ENCODE measurements at regions not wholly inside any gene's neighbourhood (a gene's known extent, or its start where the extent isn't known, plus 50 kb on each side); places are given as distances from the start of the nearest gene placed in this dataset.
"Not testable (repeated sequence)": the region's sequence is repeated elsewhere in the genome, so short reads cannot be mapped to it uniquely, and the experiment has no call there.

DNA sequence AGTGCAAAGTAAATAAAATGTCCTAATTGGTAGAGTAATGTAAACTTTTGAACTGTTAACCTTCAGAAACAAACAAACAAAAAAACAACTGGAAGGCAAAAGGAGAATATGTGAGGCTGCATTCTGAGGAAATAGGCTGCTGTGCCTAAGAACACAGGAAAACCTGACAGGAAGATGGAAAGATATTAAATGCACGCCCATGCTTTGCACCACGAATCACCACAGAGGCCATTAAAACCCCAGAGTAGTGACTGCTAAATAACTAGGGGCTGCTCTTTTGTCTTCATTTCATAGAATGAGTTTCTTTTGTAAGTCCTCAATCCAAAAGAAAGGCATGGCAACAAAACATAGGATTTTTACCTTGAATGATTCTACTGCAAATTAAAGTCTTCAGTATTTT is 436.0 kb downstream of the RAB38 start:
- no peak overlapping the region for H3K27ac Mint-ChIP-seq
- ATAC-seq (replicated peaks): no peak
- no peaks in the 10 kb centered on the region for H3K4me1 Mint-ChIP-seq
- no peaks in the 10 kb centered on the region for H3K27me3 Mint-ChIP-seq
- H3K4me3 Mint-ChIP-seq: no peak overlapping the region
- no peaks in the 10 kb centered on the region for H3K36me3 Mint-ChIP-seq (ENCODE audit: low read depth)
- H3K9me3 Mint-ChIP-seq: no peaks in the 10 kb centered on the region

DNA sequence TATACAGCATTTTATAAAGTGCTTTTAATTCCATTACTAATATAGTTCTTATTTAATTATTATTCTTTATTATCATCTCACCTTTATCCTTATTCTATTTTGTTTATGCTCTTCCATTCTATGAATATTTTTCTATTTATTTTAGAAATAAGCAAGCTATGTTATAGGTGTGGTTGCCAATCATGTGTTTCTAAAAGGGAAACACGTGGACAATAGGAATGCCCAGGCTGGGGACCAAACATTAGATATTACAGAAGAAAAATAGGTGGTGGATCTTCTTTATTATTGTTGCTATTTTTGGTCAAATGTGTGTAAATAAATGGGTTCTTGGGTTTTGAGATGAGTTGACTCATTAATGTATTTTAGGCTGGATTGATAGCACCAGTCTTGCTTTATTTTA is 438.3 kb downstream of the RAB38 start:
- Mint-ChIP-seq H3K4me3 (no peak overlapping the region), H3K9me3 (no peaks in the 10 kb centered on the region), H3K36me3 (ENCODE audit: low read depth) (no peaks in the 10 kb centered on the region), H3K27me3 (no peaks in the 10 kb centered on the region), H3K27ac (no peak overlapping the region), H3K4me1 (no peaks in the 10 kb centered on the region)
- no peak for ATAC-seq (replicated peaks)

DNA sequence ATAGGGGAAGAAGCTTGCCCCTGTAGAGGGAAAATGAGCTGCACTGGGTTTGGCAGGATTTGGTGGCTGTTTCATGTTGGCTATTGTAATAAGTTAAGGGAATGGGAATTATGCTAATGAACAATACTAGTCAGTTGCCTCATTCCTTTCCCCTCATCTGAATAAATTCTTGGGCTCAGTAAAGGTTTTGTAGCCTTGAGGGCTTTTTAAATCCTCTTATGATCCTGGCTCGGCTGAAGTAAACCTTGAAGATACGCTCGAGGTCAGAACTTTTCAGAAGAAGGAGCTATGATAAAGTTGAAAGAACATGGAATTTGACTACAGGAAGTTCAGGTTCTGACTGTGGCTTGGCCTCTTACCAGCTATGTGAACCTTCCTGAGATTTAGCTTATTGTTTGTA is 448.7 kb downstream of the RAB38 start:
- H3K27ac Mint-ChIP-seq: no peak overlapping the region
- no peak for ATAC-seq (replicated peaks)
- no peaks in the 10 kb centered on the region for H3K4me1 Mint-ChIP-seq
- H3K36me3 Mint-ChIP-seq (ENCODE audit: low read depth): no peaks in the 10 kb centered on the region
- no peaks in the 10 kb centered on the region for H3K27me3 Mint-ChIP-seq
- H3K9me3 Mint-ChIP-seq: peaks cover 3% of the 10 kb centered on the region
- H3K4me3 Mint-ChIP-seq: no peak overlapping the region

DNA sequence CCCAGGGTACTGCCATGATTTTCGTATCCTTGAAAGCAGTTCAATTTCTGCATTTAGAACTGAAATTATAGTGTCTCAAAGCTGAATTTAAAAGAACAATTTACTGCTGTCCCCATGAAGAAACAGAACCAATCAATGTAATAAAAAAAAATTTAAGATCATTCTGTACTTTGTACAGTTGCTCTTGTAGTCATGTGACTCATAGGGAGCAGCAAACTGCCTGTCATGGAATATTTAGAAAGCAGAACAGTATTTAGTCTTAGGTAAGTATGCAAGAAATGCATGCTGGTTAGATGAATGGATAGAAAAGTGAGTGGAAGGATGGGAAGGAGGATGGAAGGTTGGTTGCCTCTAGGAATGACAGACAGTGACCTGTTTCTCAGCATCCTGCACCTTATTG is 450.9 kb downstream of the RAB38 start:
- no peak overlapping the region for H3K27ac Mint-ChIP-seq
- H3K4me1 Mint-ChIP-seq: no peaks in the 10 kb centered on the region
- H3K27me3 Mint-ChIP-seq: no peaks in the 10 kb centered on the region
- no peak overlapping the region for H3K4me3 Mint-ChIP-seq
- peaks cover 3% of the 10 kb centered on the region for H3K9me3 Mint-ChIP-seq
- no peak for ATAC-seq (replicated peaks)
- H3K36me3 Mint-ChIP-seq (ENCODE audit: low read depth): no peaks in the 10 kb centered on the region

DNA sequence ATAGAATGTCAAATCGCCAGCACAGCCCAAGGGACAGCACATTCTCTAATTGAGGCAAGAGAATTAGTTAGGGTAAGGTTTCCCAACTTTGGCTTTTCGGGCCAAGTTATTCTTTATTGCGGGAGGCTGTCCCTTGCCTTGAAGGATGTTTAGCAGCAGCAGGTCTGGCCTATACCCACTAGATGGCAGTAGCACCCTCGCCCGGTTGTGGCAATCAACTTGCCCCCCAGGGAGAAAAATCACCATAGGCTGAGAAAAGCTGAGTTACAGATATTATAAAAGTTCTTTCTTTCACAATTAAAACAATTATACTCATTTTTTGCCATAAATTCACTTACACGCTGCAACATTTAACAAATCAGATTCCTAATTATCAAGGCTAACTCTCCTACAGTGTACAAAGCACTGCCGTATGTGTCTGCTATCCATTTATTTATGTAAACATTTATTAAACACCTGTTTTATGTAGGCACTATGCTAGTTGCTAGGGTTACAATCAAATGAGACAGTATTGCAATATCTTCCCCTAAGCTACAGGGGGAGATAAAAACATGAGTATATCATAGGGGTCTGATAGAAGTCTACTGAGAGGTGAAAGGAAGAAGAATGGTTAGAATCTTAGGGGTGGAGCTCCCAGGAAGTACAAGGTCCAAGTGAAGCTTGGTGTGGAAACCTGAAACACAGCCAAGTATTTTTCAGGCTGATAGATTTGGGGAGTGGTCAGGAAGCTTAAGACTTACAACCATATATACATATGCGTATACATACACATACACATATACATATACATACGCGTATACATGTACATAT is 452.3 kb downstream of the RAB38 start:
- Mint-ChIP-seq H3K4me3 (no peak overlapping the region), H3K27me3 (no peaks in the 10 kb centered on the region), H3K9me3 (peaks cover 3% of the 10 kb centered on the region), H3K27ac (no peak overlapping the region), H3K4me1 (no peaks in the 10 kb centered on the region), H3K36me3 (ENCODE audit: low read depth) (no peaks in the 10 kb centered on the region)
- ATAC-seq (replicated peaks): no peak

DNA sequence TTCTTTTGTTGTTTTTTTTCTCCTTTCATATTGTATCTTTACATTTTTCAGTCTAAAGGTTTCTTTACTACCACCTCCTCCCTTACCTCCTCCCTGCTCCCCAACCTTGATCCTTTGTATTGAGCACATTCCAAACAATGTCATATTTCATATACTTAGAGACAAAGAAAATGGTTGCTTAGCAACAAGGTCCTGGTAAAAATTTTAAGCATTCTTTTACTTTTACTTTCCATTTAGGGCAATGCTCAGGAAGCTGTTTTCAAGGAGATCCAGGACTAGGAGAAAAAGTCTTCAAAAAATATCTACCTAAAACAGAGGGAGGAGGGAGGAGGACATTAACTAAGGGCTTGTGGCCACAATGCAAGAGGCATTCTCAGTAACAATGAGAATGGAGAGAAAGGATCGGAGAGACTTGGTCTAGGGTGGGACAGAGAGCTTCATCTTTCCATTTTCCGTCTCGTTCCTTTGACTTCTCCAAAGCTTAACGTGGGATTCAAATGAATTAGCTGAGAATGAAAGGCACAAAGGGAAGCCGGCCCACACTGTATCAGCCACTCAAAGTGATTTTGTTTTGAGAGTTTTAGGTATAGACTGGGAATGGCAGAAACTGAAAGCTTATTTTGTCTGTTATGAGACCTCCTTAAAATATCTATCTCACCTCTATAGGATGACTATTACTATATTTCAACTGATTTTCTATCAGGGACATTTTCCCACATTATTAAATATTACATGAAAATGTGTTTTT is 455.7 kb downstream of the RAB38 start:
- H3K36me3 Mint-ChIP-seq (ENCODE audit: low read depth): no peaks in the 10 kb centered on the region
- no peak overlapping the region for H3K4me3 Mint-ChIP-seq
- no peaks in the 10 kb centered on the region for H3K27me3 Mint-ChIP-seq
- no peak for ATAC-seq (replicated peaks)
- no peak overlapping the region for H3K27ac Mint-ChIP-seq
- H3K4me1 Mint-ChIP-seq: no peaks in the 10 kb centered on the region
- H3K9me3 Mint-ChIP-seq: peaks cover 3% of the 10 kb centered on the region

DNA sequence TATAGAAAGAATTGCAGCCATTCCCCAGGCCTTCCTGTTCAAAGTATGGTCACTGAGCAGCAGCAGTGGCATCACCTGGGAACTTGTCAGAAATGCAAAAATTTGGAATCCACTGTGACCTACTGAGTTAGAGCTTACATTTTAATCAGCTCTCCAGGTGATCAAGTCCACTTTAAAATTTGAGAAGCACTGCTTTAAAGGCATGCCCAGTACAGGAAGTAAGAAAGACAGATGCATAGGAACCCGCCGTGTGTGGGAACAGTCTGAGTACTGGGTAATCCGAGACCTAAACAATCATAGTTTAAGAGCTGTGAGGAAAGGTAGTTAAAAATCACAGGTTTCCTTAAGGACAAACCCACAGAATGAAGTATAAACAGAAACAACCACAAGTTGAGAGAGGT is 462.4 kb downstream of the RAB38 start:
- ATAC-seq (replicated peaks): no peak

DNA sequence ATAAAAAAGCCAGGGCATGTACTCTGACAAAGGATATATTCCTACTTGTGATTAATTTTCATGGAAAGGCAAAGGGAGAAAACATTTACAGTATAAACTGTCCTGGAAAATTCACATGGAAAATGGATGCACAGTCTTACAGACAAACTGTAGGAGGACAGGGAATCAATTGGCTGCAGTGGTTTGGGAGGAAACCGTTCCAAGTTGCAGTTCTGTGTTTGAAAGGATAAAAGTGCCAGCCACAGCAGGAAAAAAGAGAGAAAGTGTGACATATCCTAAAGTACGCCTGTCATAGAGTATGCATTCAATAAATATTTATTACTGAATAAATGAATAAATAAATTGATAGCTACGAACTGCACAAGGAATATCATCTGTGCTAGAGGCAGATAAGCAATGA is 462.9 kb downstream of the RAB38 start:
- H3K4me1 Mint-ChIP-seq: no peaks in the 10 kb centered on the region
- no peak for ATAC-seq (replicated peaks)
- H3K36me3 Mint-ChIP-seq (ENCODE audit: low read depth): no peaks in the 10 kb centered on the region
- H3K9me3 Mint-ChIP-seq: peaks cover 6% of the 10 kb centered on the region
- H3K27me3 Mint-ChIP-seq: peaks cover 3% of the 10 kb centered on the region
- no peak overlapping the region for H3K27ac Mint-ChIP-seq
- no peak overlapping the region for H3K4me3 Mint-ChIP-seq

More for the DNA sequence above, 462.4 kb downstream of the RAB38 start:
- H3K27ac Mint-ChIP-seq: no peak overlapping the region
- H3K36me3 Mint-ChIP-seq (ENCODE audit: low read depth): no peaks in the 10 kb centered on the region
- peaks cover 5% of the 10 kb centered on the region for H3K9me3 Mint-ChIP-seq
- peaks cover 3% of the 10 kb centered on the region for H3K27me3 Mint-ChIP-seq
- no peaks in the 10 kb centered on the region for H3K4me1 Mint-ChIP-seq
- no peak overlapping the region for H3K4me3 Mint-ChIP-seq

DNA sequence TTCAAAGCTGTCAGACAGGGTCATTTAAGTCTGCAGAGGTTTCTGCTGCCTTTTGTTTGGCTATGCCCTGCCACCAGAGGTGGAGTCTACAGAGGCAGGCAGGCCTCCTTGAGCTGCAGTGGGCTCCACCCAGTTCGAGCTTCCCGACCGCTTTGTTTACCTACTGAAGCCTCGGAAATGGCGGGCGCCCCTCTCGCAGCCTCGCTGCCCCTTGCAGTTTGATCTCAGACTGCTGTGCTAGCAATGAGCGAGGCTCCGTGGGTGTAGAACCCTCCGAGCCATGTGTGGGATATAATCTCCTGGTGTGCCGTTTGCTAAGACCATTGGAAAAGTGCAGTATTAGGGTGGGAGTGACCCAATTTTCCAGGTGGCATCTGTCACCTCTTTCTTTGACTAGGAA is 471.7 kb downstream of the RAB38 start:
- ATAC-seq (replicated peaks); H3K36me3 Mint-ChIP-seq (ENCODE audit: low read depth); H3K4me3 Mint-ChIP-seq; H3K4me1 Mint-ChIP-seq; H3K27ac Mint-ChIP-seq; H3K27me3 Mint-ChIP-seq: not testable (repeated sequence)
- H3K9me3 Mint-ChIP-seq: peaks cover 17% of the 10 kb centered on the region

DNA sequence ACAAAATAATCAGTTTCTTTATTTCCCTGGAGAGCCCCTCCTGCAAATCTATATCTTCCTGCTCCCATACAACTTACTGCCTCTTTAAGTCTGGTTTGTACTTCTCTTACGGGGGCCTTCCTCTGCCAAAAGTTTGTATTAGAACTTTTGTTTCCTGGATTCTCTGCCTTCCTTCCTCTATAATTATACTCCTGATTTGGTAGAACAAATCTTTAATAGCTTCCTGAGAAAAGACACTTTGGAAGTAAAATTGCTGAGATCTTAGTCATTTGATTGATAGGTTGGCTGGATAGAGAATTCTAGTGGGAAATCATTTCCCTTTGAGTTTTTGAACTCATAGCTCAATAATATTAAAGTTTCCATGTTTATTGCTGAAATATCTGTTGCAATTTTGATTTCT is 499.2 kb downstream of the RAB38 start:
- Mint-ChIP-seq H3K4me3 (no peak overlapping the region), H3K27me3 (no peaks in the 10 kb centered on the region), H3K9me3 (no peaks in the 10 kb centered on the region), H3K36me3 (ENCODE audit: low read depth) (no peaks in the 10 kb centered on the region), H3K4me1 (no peaks in the 10 kb centered on the region), H3K27ac (no peak overlapping the region)
- no peak for ATAC-seq (replicated peaks)

DNA sequence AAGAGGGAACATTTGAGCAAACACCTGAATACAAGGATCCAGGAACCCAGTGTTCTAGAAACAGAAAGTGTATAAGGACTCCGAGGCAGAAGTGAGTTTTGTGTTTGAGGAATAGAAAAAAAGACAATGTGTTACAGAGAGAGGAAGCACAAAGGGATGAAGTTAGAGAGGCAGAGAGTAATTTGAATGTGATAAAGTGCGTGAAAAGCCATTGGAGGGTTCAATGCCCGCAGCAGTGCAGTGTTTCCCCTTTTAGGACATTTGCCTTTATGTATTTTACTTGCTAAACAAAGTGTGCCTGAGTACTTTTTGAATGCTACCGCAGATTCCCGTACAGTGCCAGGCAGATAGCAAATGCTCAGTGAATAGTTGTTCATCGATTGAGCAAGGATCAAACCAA is 508.5 kb downstream of the RAB38 start:
- H3K9me3 Mint-ChIP-seq: no peaks in the 10 kb centered on the region
- no peak overlapping the region for H3K4me3 Mint-ChIP-seq
- H3K36me3 Mint-ChIP-seq (ENCODE audit: low read depth): no peaks in the 10 kb centered on the region
- H3K27me3 Mint-ChIP-seq: no peaks in the 10 kb centered on the region
- H3K27ac Mint-ChIP-seq: no peak overlapping the region
- H3K4me1 Mint-ChIP-seq: no peaks in the 10 kb centered on the region
- no peak for ATAC-seq (replicated peaks)

DNA sequence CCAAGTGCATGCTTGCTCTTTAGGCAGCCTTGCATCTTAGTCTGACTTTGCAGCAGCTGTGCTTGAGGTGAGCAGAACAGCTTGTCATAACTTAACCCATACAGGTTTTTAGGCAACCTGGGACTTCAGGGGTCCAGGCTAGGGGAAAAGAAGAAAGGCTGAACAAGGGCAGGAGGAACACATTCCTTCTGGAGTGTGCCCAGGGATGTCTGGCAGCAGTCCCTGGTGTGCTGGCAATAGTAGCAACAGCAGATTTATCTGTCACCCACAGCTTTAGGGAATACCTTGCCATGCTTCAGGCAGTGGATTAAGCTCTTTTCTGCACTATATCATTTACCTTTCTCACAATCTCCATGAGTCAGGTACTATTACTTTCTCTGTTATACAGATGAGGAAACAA is 513.0 kb downstream of the RAB38 start:
- Mint-ChIP-seq H3K9me3 (peaks cover 1% of the 10 kb centered on the region), H3K27me3 (no peaks in the 10 kb centered on the region), H3K36me3 (ENCODE audit: low read depth) (no peaks in the 10 kb centered on the region), H3K4me1 (no peaks in the 10 kb centered on the region), H3K4me3 (no peak overlapping the region), H3K27ac (no peak overlapping the region)
- no peak for ATAC-seq (replicated peaks)

DNA sequence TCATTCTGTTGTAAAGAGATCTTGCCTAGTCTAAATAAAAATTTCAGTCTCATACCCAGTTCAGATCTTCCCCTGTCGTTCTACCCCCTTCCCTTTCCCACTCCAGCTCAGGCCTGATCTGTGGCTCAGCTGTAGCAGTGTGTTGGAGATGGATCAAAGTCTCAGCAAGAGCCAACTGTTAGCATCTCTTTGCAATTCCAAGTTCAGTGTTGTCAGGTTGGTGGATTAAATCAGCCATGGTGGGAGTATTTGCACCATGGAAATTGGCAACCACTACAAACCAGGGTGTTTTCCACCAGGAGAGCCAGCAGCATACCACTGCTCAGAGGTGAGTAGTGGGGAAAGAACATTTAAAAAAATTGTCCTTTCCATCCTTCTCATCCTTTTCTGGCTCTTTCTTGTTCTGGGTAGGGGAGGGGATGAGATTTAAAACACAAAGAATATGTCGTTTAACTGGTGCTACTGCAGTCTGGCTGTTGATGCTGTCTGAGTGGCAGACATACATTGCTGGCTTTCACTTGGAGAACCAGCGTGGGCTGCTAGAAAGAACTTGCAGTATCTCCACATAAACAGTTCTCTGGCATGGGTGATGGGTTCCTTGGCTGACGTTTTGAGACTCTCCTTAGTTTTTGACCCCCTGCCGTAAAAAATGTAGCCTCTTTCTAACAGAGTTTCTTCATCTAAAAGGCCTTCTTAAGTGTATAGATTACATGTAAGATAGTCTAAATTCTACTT is 514.1 kb downstream of the RAB38 start:
- no peaks in the 10 kb centered on the region for H3K27me3 Mint-ChIP-seq
- no peaks in the 10 kb centered on the region for H3K4me1 Mint-ChIP-seq
- H3K9me3 Mint-ChIP-seq: peaks cover 3% of the 10 kb centered on the region
- no peak for ATAC-seq (replicated peaks)
- no peaks in the 10 kb centered on the region for H3K36me3 Mint-ChIP-seq (ENCODE audit: low read depth)
- H3K4me3 Mint-ChIP-seq: no peak overlapping the region
- H3K27ac Mint-ChIP-seq: no peak overlapping the region

DNA sequence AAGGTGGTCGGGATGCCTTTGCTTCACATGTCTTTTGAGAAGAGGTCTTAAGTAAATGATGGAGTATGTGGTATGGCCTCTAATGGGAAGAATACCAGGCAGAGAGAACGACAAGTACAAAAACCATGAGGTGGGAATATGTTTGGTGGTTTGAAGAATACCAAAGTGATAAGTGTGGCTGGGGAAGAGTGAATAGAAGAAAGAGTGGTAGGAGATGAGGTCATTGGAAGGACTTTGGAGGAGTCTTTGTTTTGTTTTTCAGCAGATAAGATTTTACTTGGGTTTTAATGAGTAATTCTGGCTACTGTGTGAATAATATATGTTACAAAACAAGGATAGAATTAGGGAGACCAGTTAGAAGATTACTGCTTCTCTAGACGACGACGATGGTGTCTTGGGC is 515.4 kb downstream of the RAB38 start:
- no peaks in the 10 kb centered on the region for H3K27me3 Mint-ChIP-seq
- H3K36me3 Mint-ChIP-seq (ENCODE audit: low read depth): no peaks in the 10 kb centered on the region
- no peak for ATAC-seq (replicated peaks)
- no peak overlapping the region for H3K27ac Mint-ChIP-seq
- no peaks in the 10 kb centered on the region for H3K4me1 Mint-ChIP-seq
- H3K4me3 Mint-ChIP-seq: no peak overlapping the region
- peaks cover 3% of the 10 kb centered on the region for H3K9me3 Mint-ChIP-seq

DNA sequence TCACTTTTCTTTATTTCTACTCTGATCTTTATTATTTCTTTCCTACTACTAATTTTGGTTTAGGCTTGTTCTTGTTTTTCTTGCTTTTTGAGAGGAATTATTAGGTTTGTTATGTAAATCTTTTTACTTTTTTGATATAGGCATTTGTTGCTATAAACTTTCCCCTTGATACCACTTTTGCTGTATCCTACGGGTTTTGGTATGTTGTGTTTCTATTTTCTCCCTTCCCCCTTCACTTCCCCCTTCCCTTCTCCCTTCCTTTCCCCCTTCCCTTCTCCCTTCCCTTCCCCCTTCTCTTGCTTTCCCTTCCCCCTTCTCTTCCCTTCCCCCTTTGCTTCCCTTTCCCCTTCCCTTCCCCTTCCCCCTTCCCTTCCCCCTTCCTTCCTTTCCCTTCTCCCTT is 529.6 kb downstream of the RAB38 start:
- no peak overlapping the region for H3K4me3 Mint-ChIP-seq
- no peaks in the 10 kb centered on the region for H3K36me3 Mint-ChIP-seq (ENCODE audit: low read depth)
- H3K9me3 Mint-ChIP-seq: peaks cover 4% of the 10 kb centered on the region
- H3K27ac Mint-ChIP-seq: no peak overlapping the region
- no peaks in the 10 kb centered on the region for H3K27me3 Mint-ChIP-seq
- no peak for ATAC-seq (replicated peaks)
- H3K4me1 Mint-ChIP-seq: no peaks in the 10 kb centered on the region
